Colonic mucosa (tissue), 4 donors: ENCODE measurements at regions not wholly inside any gene's neighbourhood (a gene's known extent, or its start where the extent isn't known, plus 50 kb on each side); places are given as distances from the start of the nearest gene placed in this dataset.

Experiments used
- DNase-seq: peaks from one replicate; pipeline ENCODE4 v3.0.0-alpha.2; 2020
- H3K27ac ChIP-seq: fragments of 200-600 bp; one replicate; pipeline ENCODE4 v1.8.0; 2021
- H3K27me3 ChIP-seq: fragments of 200-600 bp; one replicate; pipeline ENCODE4 v1.8.0; 2021
- H3K36me3 ChIP-seq: fragments of 200-600 bp; one replicate; pipeline ENCODE4 v1.8.0; 2021
- H3K4me1 ChIP-seq: fragments of 200-600 bp; one replicate; pipeline ENCODE4 v1.8.0; 2021; ENCODE audit warnings: mild to moderate bottlenecking
- H3K4me3 ChIP-seq: fragments of 200-600 bp; one replicate; pipeline ENCODE4 v1.8.0; 2021
- H3K9ac ChIP-seq, 2 donors: one replicate each; pipeline ENCODE4 v1.7.0; 2013; ENCODE audit warnings: control low read depth in 2 of 2, low read depth in 2 of 2, low read length in 2 of 2
- H3K9me3 ChIP-seq: fragments of 200-600 bp; one replicate; pipeline ENCODE4 v1.8.0; 2021
- CTCF ChIP-seq: fragments of 200-600 bp; IDR thresholded peaks from one replicate; pipeline ENCODE4 v1.8.0; 2022; ENCODE audit warnings: antibody characterized with exemption, mild to moderate bottlenecking
- intact Hi-C: fragments of 100-400 bp; cut with DNase I; formaldehyde crosslinking; loops from one replicate; pipeline ENCODE4 v1.14.1; 2022
- donor health status: healthy.
- donor health status: DM: no; HTN: no; CAD: no.
- donor health status: DM: no; HTN: no; CAD: no.

GRCh38 chr16:52280086-52280485 is 266.9 kb downstream of the TOX3 start:
- Histone ChIP-seq H3K27ac (no peak overlapping the region), H3K4me3 (no peak overlapping the region), H3K36me3 (no peaks in the 10 kb centered on the region), H3K9me3 (no peaks in the 10 kb centered on the region), H3K9ac (no peak overlapping the region), H3K4me1 (no peaks in the 10 kb centered on the region), H3K27me3 (no peaks in the 10 kb centered on the region)
- intact Hi-C loops: no loop called here
- TF ChIP-seq CTCF: no peak
- DNase-seq: no peak

- Histone ChIP-seq H3K4me3 (no peak overlapping the region), H3K9me3 (no peaks in the 10 kb centered on the region), H3K36me3 (no peaks in the 10 kb centered on the region), H3K27me3 (no peaks in the 10 kb centered on the region), H3K4me1 (no peaks in the 10 kb centered on the region), H3K27ac (no peak overlapping the region), H3K9ac (no peak overlapping the region)
- no peak for DNase-seq
- intact Hi-C loops: no loop called here
- TF ChIP-seq CTCF: no peak
Observed at GRCh38 chr16:52271088-52271750, 275.7 kb downstream of the TOX3 start.

GRCh38 chr16:52265446-52265861 is 281.5 kb downstream of the TOX3 start:
- DNase-seq: no peak
- Histone ChIP-seq H3K27me3 (no peaks in the 10 kb centered on the region), H3K36me3 (no peaks in the 10 kb centered on the region), H3K4me1 (no peaks in the 10 kb centered on the region), H3K9me3 (no peaks in the 10 kb centered on the region), H3K4me3 (no peak overlapping the region), H3K27ac (no peak overlapping the region), H3K9ac (no peak overlapping the region)
- intact Hi-C loops: no loop called here
- TF ChIP-seq CTCF: no peak

- Histone ChIP-seq H3K9ac (no peak overlapping the region), H3K4me3 (no peak overlapping the region), H3K27ac (no peak overlapping the region), H3K36me3 (no peaks in the 10 kb centered on the region), H3K27me3 (no peaks in the 10 kb centered on the region), H3K9me3 (no peaks in the 10 kb centered on the region), H3K4me1 (no peaks in the 10 kb centered on the region)
- intact Hi-C loops: no loop called here
- no peak for TF ChIP-seq CTCF
- no peak for DNase-seq
Observed at GRCh38 chr16:52257534-52257933, 289.4 kb downstream of the TOX3 start.

GRCh38 chr16:52256310-52257078 is 290.4 kb downstream of the TOX3 start:
- Histone ChIP-seq H3K4me3 (no peak overlapping the region), H3K36me3 (no peaks in the 10 kb centered on the region), H3K27me3 (no peaks in the 10 kb centered on the region), H3K4me1 (no peaks in the 10 kb centered on the region), H3K9me3 (no peaks in the 10 kb centered on the region), H3K9ac (no peak overlapping the region), H3K27ac (no peak overlapping the region)
- no peak for TF ChIP-seq CTCF
- intact Hi-C loops: no loop called here
- no peak for DNase-seq
